ENCODE measurements at regions not wholly inside any gene's neighbourhood (a gene's known extent, or its start where the extent isn't known, plus 50 kb on each side); places are given as distances from the start of the nearest gene placed in this dataset.

DNA sequence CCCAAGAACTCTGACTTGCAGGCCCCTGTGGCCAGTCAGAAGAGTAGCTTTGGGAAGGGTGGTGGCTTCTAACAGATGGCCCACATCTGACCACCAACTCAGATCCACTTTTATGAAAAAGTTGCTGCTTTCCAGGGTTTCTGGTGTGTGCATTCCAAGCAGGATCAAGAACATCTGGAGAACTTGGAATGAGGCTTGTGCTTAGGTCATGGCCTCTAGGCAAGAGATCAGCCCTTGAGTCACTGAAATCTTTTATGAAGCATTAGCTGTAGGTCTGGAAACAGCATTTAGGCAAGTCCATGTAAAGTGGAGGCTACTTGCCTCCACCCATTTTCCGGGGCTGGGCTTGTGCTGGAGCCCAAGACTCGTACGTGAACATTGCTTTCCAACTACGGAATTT, 433.3 kb downstream of the SH3GL2 start:
- Histone ChIP-seq H3K9me3 (no peaks in the 10 kb centered on the region), H3K4me3 (no peak overlapping the region), H3K27me3 (no peaks in the 10 kb centered on the region), H3K36me3 (no peaks in the 10 kb centered on the region), H3K27ac (no peak overlapping the region), H3K4me1 (no peaks in the 10 kb centered on the region)
- 83 to 87% methylated on average over 4 of the region's 4 CpGs for WGBS, 2 donors
- intact Hi-C loops (cut with DNase I) = no loop called here
- TF ChIP-seq, protein P1, sequence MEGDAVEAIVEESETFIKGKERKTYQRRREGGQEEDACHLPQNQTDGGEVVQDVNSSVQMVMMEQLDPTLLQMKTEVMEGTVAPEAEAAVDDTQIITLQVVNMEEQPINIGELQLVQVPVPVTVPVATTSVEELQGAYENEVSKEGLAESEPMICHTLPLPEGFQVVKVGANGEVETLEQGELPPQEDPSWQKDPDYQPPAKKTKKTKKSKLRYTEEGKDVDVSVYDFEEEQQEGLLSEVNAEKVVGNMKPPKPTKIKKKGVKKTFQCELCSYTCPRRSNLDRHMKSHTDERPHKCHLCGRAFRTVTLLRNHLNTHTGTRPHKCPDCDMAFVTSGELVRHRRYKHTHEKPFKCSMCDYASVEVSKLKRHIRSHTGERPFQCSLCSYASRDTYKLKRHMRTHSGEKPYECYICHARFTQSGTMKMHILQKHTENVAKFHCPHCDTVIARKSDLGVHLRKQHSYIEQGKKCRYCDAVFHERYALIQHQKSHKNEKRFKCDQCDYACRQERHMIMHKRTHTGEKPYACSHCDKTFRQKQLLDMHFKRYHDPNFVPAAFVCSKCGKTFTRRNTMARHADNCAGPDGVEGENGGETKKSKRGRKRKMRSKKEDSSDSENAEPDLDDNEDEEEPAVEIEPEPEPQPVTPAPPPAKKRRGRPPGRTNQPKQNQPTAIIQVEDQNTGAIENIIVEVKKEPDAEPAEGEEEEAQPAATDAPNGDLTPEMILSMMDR (IDR thresholded peaks at IDR 0.05) = no peak
- TF ChIP-seq POLR2A (IDR thresholded peaks at IDR 0.05) = no peak
- no peak for DNase-seq

DNA sequence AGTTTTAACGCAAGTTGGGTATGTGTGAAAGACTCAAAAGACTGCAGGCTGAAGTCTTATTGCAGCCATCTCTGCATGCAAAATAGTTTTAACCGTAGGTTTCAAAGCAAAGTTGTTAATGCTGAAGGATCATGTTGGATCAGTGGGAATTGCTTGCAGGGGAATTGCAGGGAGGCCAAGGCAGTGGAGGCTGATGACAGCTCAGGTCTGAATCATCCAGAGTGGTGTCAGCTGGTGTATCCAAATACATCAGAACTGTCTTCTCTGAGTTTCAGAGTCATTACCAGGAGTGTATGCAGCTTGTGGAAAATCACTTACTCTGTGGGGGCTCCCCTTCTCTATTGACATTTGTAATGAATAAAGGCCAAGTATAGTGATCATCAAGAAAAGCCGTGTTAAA, 435.7 kb downstream of the SH3GL2 start:
- H3K27me3 ChIP-seq = no peaks in the 10 kb centered on the region
- H3K4me3 ChIP-seq = no peak overlapping the region
- WGBS, 2 donors = 39 to 43% methylated on average over 3 of the region's 3 CpGs
- TF ChIP-seq POLR2A (IDR thresholded peaks at IDR 0.05) = no peak
- TF ChIP-seq, protein P1 (IDR thresholded peaks at IDR 0.05) = no peak
- H3K4me1 ChIP-seq = no peaks in the 10 kb centered on the region
- no peak overlapping the region for H3K27ac ChIP-seq
- no peaks in the 10 kb centered on the region for H3K36me3 ChIP-seq
- no peaks in the 10 kb centered on the region for H3K9me3 ChIP-seq
- no peak for DNase-seq
- intact Hi-C loops (cut with DNase I) = no loop called here

DNA sequence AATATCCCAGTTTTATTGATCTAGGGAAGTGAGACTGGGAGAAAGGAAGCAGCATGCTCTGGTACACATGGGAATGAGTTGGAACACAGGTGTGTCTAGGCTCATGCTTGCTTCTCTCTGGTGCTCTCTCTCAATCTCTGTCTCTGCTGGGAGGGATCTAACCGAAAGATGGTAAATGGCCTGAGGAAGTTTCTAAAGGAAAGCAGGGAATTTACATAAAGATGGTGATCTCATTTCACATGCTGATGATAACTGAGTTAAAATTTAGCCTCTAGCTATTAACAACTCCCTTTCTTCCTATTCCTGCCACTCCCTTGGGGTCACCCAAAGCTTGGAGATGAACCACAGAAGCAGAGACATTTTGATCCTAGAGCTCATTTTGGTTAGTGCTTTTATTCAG, 436.2 kb downstream of the SH3GL2 start:
- no peaks in the 10 kb centered on the region for H3K27me3 ChIP-seq
- H3K9me3 ChIP-seq = no peaks in the 10 kb centered on the region
- H3K36me3 ChIP-seq = no peaks in the 10 kb centered on the region
- DNase-seq = no peak
- no peak overlapping the region for H3K27ac ChIP-seq
- H3K4me1 ChIP-seq = no peaks in the 10 kb centered on the region
- H3K4me3 ChIP-seq = no peak overlapping the region
- WGBS, 2 donors = 75 to 78% methylated on average over 1 of the region's 1 CpG
- intact Hi-C loops (cut with DNase I) = no loop called here
- TF ChIP-seq, protein P1 (IDR thresholded peaks at IDR 0.05) = no peak
- no peak for TF ChIP-seq POLR2A (IDR thresholded peaks at IDR 0.05)

DNA sequence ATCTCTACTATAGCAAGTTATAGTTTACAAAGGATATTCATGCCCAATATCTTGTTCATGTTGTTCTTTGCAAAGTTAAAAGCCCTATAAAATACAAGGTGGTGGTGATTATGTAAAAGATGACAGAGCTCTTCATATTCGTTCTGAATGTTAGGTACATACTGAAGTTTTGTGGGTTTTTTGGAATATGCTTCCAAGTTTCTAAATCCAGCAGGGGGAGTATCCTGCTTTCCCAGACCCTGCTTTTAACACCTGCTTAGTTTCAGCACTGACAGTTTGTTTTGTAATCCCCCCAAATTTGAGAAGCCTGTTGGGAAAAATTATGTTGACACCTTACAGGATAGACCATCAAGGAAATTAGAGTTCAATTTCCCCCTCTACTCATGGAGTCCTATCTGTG, 438.3 kb downstream of the SH3GL2 start:
- H3K27ac ChIP-seq = no peak overlapping the region
- TF ChIP-seq POLR2A (IDR thresholded peaks at IDR 0.05) = no peak
- TF ChIP-seq, protein P1 (IDR thresholded peaks at IDR 0.05) = no peak
- no peak overlapping the region for H3K4me3 ChIP-seq
- intact Hi-C loops (cut with DNase I) = no loop called here
- H3K4me1 ChIP-seq = no peaks in the 10 kb centered on the region
- no peak for DNase-seq
- H3K27me3 ChIP-seq = no peaks in the 10 kb centered on the region
- H3K9me3 ChIP-seq = no peaks in the 10 kb centered on the region
- WGBS, 2 donors = 43 to 44% methylated on average over 1 of the region's 1 CpG
- no peaks in the 10 kb centered on the region for H3K36me3 ChIP-seq

DNA sequence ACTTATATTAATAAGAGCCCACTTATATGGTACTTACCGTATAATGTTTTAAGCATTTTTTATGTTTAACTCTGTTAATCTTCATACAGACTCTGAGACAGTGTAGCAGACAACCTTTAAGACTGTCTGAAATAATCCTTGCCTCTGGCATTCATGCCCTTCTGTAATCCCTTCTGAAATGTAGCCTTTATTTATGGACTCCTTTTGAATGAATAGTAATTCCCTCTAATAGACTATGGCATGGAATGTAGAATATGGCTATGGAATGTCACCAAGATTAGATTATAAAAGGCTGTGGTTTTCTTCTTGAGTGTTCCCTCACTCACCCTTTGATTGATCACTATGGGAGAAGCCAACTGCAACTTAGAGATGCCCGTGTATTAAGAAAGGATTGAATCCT, 439.4 kb downstream of the SH3GL2 start:
- Histone ChIP-seq H3K36me3 (no peaks in the 10 kb centered on the region), H3K27ac (no peak overlapping the region), H3K27me3 (no peaks in the 10 kb centered on the region), H3K4me3 (no peak overlapping the region), H3K9me3 (no peaks in the 10 kb centered on the region), H3K4me1 (no peaks in the 10 kb centered on the region)
- DNase-seq = no peak
- 31 to 53% methylated on average over 2 of the region's 2 CpGs for WGBS, 2 donors
- intact Hi-C loops (cut with DNase I) = no loop called here
- TF ChIP-seq POLR2A (IDR thresholded peaks at IDR 0.05) = no peak
- TF ChIP-seq, protein P1 (IDR thresholded peaks at IDR 0.05) = no peak

Data from esophagus squamous epithelium (tissue), 5 donors.